Panc1 (cell line): ENCODE measurements at regions not wholly inside any gene's neighbourhood (a gene's known extent, or its start where the extent isn't known, plus 50 kb on each side); places are given as distances from the start of the nearest gene placed in this dataset.

ENCODE experiments used
- ATAC-seq: fragments of 200-7000 bp; cut with Tn5 transposase; 2 replicates; pipeline ENCODE4 v1.9.1; 2020; ENCODE audit warnings: mild to moderate bottlenecking, moderate library complexity
- BruUV-seq: library from RNA; stranded (reverse); fragments of 400-500 nt; replicated peaks from 2 replicates; lab custom pipeline; 2021; lab: Mats Ljungman, UMichigan
- CTCF ChIA-PET: fragments of 300-600 bp; sonication (Branson Sonifier 250); formaldehyde crosslinking; loops from one replicate; lab custom pipeline; 2022; ENCODE audit warnings: antibody characterized with exemption; lab: Charles Lee
- POLR2A ChIA-PET: fragments of 300-600 bp; sonication (Branson Sonifier 250); formaldehyde crosslinking; loops from one replicate; lab custom pipeline; 2022; ENCODE audit warnings: antibody characterized with exemption; lab: Charles Lee
- DNase-seq: peaks from one replicate; pipeline ENCODE4 v3.0.0-alpha.2; 2010; ENCODE audit warnings: low read depth, low spot score
- H3K27ac ChIP-seq: 2 replicates; pipeline ENCODE4 v1.5.1; 2011; ENCODE audit warnings: mild to moderate bottlenecking, low read length, inconsistent platforms
- H3K27me3 ChIP-seq: fragments of 200-500 bp; sonication (Bioruptor generic); 2 replicates; pipeline ENCODE4 v1.6.0; 2014; ENCODE audit warnings: low read length, inconsistent platforms; ENCODE audit not compliant: control insufficient read depth, insufficient read depth
- H3K36me3 ChIP-seq: fragments of 200-500 bp; sonication (Bioruptor generic); 2 replicates; pipeline ENCODE4 v1.5.1; 2014; ENCODE audit warnings: inconsistent platforms, mild to moderate bottlenecking, low read length, moderate library complexity; ENCODE audit not compliant: control insufficient read depth, insufficient read depth
- H3K4me1 ChIP-seq: 2 replicates; pipeline ENCODE4 v1.5.1; 2011; ENCODE audit warnings: inconsistent platforms, mild to moderate bottlenecking, low read length, moderate library complexity; ENCODE audit not compliant: control insufficient read depth, insufficient read depth
- H3K4me3 ChIP-seq, 2 experiments: 2 replicates each; pipeline ENCODE4 v1.5.1; 2011 to 2012; ENCODE audit warnings: low read depth in 2 of 2, low read length in 2 of 2, mild to moderate bottlenecking in 2 of 2, inconsistent platforms in 1 of 2, moderate library complexity in 1 of 2
- H3K9me3 ChIP-seq: fragments of 200-500 bp; sonication (Bioruptor generic); 2 replicates; pipeline ENCODE4 v1.5.1; 2014; ENCODE audit warnings: low read depth, mild to moderate bottlenecking, inconsistent platforms, low read length, moderate library complexity; ENCODE audit not compliant: control insufficient read depth, insufficient read depth
- POLR2AphosphoS5 ChIP-seq: IDR thresholded peaks from 2 replicates; pipeline ENCODE4 v1.6.1; 2012; ENCODE audit warnings: mild to moderate bottlenecking, low read depth, low read length, moderate library complexity
- SIN3A ChIP-seq: IDR thresholded peaks from 2 replicates; pipeline ENCODE4 v1.6.1; 2012; ENCODE audit warnings: low read depth, mild to moderate bottlenecking, low read length, moderate library complexity, borderline replicate concordance; ENCODE audit not compliant: insufficient read depth
- TCF7L2 ChIP-seq: IDR thresholded peaks from 2 replicates; pipeline ENCODE4 v1.6.1; 2011; ENCODE audit warnings: mild to moderate bottlenecking, low read depth, low read length, inconsistent platforms
- in situ Hi-C: cut with HindIII; loops from 2 replicates; pipeline ENCODE4 v1.10.0; 2016; ENCODE audit warnings: low sequenced_read_pairs, low pct_unique_long_range_greater_than_20kb
- intact Hi-C: fragments of 100-400 bp; cut with micrococcal nuclease; formaldehyde crosslinking; loops from one replicate; pipeline ENCODE4 v1.10.0; 2022; ENCODE audit not compliant: unreplicated experiment
- TF ChIP-seq, protein P1 (sequence below): fragments of 450-650 bp; IDR thresholded peaks from 2 replicates; pipeline ENCODE4 v1.5.1; 2017; ENCODE audit warnings: mild to moderate bottlenecking
- TF ChIP-seq, protein P2 (sequence below), 2 experiments: IDR thresholded peaks; 2 replicates each; pipeline ENCODE4 v1.6.1; 2011 to 2012; ENCODE audit warnings: low read depth in 2 of 2, control low read depth in 1 of 2, low read length in 1 of 2, mild to moderate bottlenecking in 1 of 2, moderate library complexity in 1 of 2; ENCODE audit not compliant: insufficient read depth in 1 of 2

DNA sequence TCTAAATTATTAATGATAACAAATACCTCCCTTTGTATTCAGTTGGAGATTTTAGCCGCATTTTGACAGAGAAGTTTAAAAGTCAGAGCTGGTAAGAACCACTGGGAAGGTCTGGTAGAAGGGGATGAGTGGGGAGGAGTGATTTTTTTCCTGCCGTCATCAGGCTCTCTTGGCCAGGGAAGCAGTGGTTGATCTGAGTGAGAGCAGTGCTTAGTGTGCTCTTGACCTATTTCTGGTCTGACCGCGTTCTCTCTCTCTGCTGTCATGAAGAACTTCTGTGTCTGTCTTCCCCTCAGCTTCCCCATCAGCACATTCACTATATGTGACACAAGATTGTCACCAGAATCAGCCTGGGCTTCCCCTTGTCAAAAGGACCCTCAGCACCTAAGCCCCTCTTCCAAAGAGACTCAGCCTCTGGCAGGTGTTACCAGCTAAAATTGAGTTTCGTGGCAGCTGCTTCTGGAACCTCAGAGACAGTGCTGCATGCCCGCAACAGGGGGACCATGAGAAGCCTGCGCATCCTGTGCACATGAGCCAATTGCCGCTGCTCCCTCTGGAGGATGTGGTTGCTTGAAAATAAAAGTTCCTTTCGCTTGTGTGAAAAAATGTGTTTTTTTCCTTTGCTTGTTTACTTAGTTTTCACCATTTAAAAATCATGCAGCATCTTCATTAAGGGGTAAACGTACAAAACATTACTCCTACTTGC, 268.9 kb downstream of the C4orf33 start:
- ChIA-PET POLR2A (interaction anchor here (0.6 kb wide), 1 partner anchor 22 kb away, joined by 3 read pairs; no protein-coding TSS in a partner anchor), CTCF (no interaction called here)
- Histone ChIP-seq H3K27me3 (no peaks in the 10 kb centered on the region), H3K4me1 (no peaks in the 10 kb centered on the region), H3K4me3 (no peak overlapping the region), H3K27ac (no peak overlapping the region), H3K36me3 (no peaks in the 10 kb centered on the region), H3K9me3 (no peaks in the 10 kb centered on the region)
- in situ Hi-C loops: no loop called here
- intact Hi-C loops: loop anchor here (5.0 kb wide), 1 partner anchor 277 kb away; no protein-coding TSS in a partner anchor
- no TSS peak for BruUV-seq
- TF ChIP-seq POLR2AphosphoS5: no peak
- TF ChIP-seq, protein P1, sequence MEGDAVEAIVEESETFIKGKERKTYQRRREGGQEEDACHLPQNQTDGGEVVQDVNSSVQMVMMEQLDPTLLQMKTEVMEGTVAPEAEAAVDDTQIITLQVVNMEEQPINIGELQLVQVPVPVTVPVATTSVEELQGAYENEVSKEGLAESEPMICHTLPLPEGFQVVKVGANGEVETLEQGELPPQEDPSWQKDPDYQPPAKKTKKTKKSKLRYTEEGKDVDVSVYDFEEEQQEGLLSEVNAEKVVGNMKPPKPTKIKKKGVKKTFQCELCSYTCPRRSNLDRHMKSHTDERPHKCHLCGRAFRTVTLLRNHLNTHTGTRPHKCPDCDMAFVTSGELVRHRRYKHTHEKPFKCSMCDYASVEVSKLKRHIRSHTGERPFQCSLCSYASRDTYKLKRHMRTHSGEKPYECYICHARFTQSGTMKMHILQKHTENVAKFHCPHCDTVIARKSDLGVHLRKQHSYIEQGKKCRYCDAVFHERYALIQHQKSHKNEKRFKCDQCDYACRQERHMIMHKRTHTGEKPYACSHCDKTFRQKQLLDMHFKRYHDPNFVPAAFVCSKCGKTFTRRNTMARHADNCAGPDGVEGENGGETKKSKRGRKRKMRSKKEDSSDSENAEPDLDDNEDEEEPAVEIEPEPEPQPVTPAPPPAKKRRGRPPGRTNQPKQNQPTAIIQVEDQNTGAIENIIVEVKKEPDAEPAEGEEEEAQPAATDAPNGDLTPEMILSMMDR: no peak
- TF ChIP-seq TCF7L2: no peak
- DNase-seq (no peak), ATAC-seq (no peak)

GRCh38 chr4:129369361-129370010, 273.5 kb downstream of the C4orf33 start:
- TF ChIP-seq, protein P2, sequence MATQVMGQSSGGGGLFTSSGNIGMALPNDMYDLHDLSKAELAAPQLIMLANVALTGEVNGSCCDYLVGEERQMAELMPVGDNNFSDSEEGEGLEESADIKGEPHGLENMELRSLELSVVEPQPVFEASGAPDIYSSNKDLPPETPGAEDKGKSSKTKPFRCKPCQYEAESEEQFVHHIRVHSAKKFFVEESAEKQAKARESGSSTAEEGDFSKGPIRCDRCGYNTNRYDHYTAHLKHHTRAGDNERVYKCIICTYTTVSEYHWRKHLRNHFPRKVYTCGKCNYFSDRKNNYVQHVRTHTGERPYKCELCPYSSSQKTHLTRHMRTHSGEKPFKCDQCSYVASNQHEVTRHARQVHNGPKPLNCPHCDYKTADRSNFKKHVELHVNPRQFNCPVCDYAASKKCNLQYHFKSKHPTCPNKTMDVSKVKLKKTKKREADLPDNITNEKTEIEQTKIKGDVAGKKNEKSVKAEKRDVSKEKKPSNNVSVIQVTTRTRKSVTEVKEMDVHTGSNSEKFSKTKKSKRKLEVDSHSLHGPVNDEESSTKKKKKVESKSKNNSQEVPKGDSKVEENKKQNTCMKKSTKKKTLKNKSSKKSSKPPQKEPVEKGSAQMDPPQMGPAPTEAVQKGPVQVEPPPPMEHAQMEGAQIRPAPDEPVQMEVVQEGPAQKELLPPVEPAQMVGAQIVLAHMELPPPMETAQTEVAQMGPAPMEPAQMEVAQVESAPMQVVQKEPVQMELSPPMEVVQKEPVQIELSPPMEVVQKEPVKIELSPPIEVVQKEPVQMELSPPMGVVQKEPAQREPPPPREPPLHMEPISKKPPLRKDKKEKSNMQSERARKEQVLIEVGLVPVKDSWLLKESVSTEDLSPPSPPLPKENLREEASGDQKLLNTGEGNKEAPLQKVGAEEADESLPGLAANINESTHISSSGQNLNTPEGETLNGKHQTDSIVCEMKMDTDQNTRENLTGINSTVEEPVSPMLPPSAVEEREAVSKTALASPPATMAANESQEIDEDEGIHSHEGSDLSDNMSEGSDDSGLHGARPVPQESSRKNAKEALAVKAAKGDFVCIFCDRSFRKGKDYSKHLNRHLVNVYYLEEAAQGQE (IDR thresholded peaks at IDR 0.05; ENCODE audit: insufficient read depth in 1 of 2, low read depth in 2 of 2, low read length in 1 of 2): no peak
- POLR2A ChIA-PET: no interaction called here
- intact Hi-C loops (no loop called here), in situ Hi-C loops (no loop called here)
- CTCF ChIA-PET: no interaction called here
- Histone ChIP-seq H3K4me1 (no peaks in the 10 kb centered on the region), H3K4me3 (no peak overlapping the region), H3K27me3 (no peaks in the 10 kb centered on the region), H3K9me3 (no peaks in the 10 kb centered on the region), H3K27ac (no peak overlapping the region), H3K36me3 (no peaks in the 10 kb centered on the region)
- no TSS peak for BruUV-seq
- DNase-seq (no peak), ATAC-seq (no peak)

DNA sequence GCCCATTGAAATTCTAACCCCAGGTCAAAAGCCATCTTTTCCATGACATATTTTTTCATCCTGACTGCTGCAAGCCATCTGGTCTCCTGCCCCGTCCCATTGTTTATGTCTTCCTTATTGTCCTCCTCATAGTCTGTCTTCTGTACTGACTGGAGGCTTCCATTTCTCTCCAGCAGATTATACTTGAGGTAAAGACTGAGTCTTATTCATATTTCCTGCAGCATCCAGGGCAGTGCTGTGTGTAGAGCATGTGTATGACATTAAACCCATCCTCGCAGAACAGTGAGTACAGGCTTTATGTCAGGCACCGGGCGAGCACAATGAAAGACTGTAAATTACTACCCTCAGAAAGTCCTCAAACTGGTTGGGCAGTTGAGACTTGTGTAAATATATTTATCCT, 275.1 kb downstream of the C4orf33 start:
- Histone ChIP-seq H3K27ac (no peak overlapping the region), H3K4me1 (no peaks in the 10 kb centered on the region), H3K9me3 (no peaks in the 10 kb centered on the region), H3K36me3 (no peaks in the 10 kb centered on the region), H3K4me3 (no peak overlapping the region), H3K27me3 (no peaks in the 10 kb centered on the region)
- CTCF ChIA-PET: no interaction called here
- DNase-seq: no peak
- ATAC-seq: no peak
- POLR2A ChIA-PET: no interaction called here
- no TSS peak for BruUV-seq
- intact Hi-C loops (no loop called here), in situ Hi-C loops (no loop called here)
- TF ChIP-seq, protein P1: no peak
- TF ChIP-seq, protein P2 (IDR thresholded peaks at IDR 0.05; ENCODE audit: insufficient read depth in 1 of 2, low read depth in 2 of 2, low read length in 1 of 2): no peak
- TF ChIP-seq POLR2AphosphoS5 (no peak), SIN3A (no peak), TCF7L2 (no peak)
